ENCODE measurements at regions not wholly inside any gene's neighbourhood (a gene's known extent, or its start where the extent isn't known, plus 50 kb on each side); places are given as distances from the start of the nearest gene placed in this dataset.

- TF ChIP-seq JUNB (IDR thresholded peaks at IDR 0.05) (no peak), E2F6 (IDR thresholded peaks at IDR 0.05; ENCODE audit: borderline replicate concordance, low read depth) (no peak), JUN (IDR thresholded peaks at IDR 0.05) (no peak), CTCF (IDR thresholded peaks at IDR 0.05) (no peak), CEBPB (IDR thresholded peaks at IDR 0.05) (no peak), REST (IDR thresholded peaks at IDR 0.05) (no peak), POLR2A (IDR thresholded peaks at IDR 0.05; ENCODE audit: low read length) (no peak)
Observed at GRCh38 chr4:110268352-110268751, 69.9 kb upstream of the ELOVL6 start.
